ENCODE measurements at regions not wholly inside any gene's neighbourhood (a gene's known extent, or its start where the extent isn't known, plus 50 kb on each side); places are given as distances from the start of the nearest gene placed in this dataset.
"Not testable (repeated sequence)": the region's sequence is repeated elsewhere in the genome, so short reads cannot be mapped to it uniquely, and the experiment has no call there.

- Histone ChIP-seq H3K36me3 (no peaks in the 10 kb centered on the region), H3K9me3 (peaks cover 0 to 4% of the 10 kb centered on the region in 2 donors), H3K4me1 (no peaks in the 10 kb centered on the region), H3K27me3 (no peaks in the 10 kb centered on the region), H3K4me3 (no peak overlapping the region), H3K27ac (no peak overlapping the region)
- DNase-seq: no peak
- intact Hi-C loops (cut with DNase I; ENCODE audit: low total_unique reads): no loop called here
- TF ChIP-seq CTCF (IDR thresholded peaks at IDR 0.05) (no peak), POLR2A (IDR thresholded peaks at IDR 0.05) (no peak)
Measured at GRCh38 chr16:65574326-65574966, 452.6 kb upstream of the CDH11 start.

GRCh38 chr16:65572156-65572555, 450.3 kb upstream of the CDH11 start:
- H3K27me3 ChIP-seq: no peaks in the 10 kb centered on the region
- H3K4me1 ChIP-seq: no peaks in the 10 kb centered on the region
- H3K4me3 ChIP-seq: no peak overlapping the region
- H3K9me3 ChIP-seq: peaks cover 0 to 6% of the 10 kb centered on the region in 2 donors
- no peaks in the 10 kb centered on the region for H3K36me3 ChIP-seq
- intact Hi-C loops (cut with DNase I; ENCODE audit: low total_unique reads): no loop called here
- H3K27ac ChIP-seq: no peak overlapping the region
- no peak for TF ChIP-seq POLR2A (IDR thresholded peaks at IDR 0.05)
- no peak for TF ChIP-seq CTCF (IDR thresholded peaks at IDR 0.05)
- DNase-seq: no peak

- Histone ChIP-seq H3K36me3 (no peaks in the 10 kb centered on the region), H3K4me1 (no peaks in the 10 kb centered on the region), H3K9me3 (peaks cover 0 to 6% of the 10 kb centered on the region in 2 donors), H3K27ac (no peak overlapping the region), H3K4me3 (no peak overlapping the region), H3K27me3 (no peaks in the 10 kb centered on the region)
- intact Hi-C loops (cut with DNase I; ENCODE audit: low total_unique reads): no loop called here
- TF ChIP-seq POLR2A (IDR thresholded peaks at IDR 0.05) (no peak), CTCF (IDR thresholded peaks at IDR 0.05) (no peak)
- DNase-seq: no peak
Measured at GRCh38 chr16:65570261-65570660, 448.4 kb upstream of the CDH11 start.

GRCh38 chr16:65559846-65560245, 438.0 kb upstream of the CDH11 start:
- peaks cover 0 to 3% of the 10 kb centered on the region in 2 donors for H3K9me3 ChIP-seq
- no peak overlapping the region for H3K4me3 ChIP-seq
- TF ChIP-seq CTCF (IDR thresholded peaks at IDR 0.05) (no peak), POLR2A (IDR thresholded peaks at IDR 0.05) (no peak)
- H3K27me3 ChIP-seq: no peaks in the 10 kb centered on the region
- H3K27ac ChIP-seq: no peak overlapping the region
- intact Hi-C loops (cut with DNase I; ENCODE audit: low total_unique reads): no loop called here
- no peak for DNase-seq
- no peaks in the 10 kb centered on the region for H3K36me3 ChIP-seq
- H3K4me1 ChIP-seq: no peaks in the 10 kb centered on the region

- intact Hi-C loops (cut with DNase I; ENCODE audit: low total_unique reads); H3K27ac ChIP-seq; H3K9me3 ChIP-seq; H3K4me3 ChIP-seq; H3K36me3 ChIP-seq; H3K27me3 ChIP-seq; DNase-seq; H3K4me1 ChIP-seq: not testable (repeated sequence)
Measured at GRCh38 chr16:65549689-65550088, 427.8 kb upstream of the CDH11 start.

- Histone ChIP-seq H3K27me3 (no peaks in the 10 kb centered on the region), H3K36me3 (no peaks in the 10 kb centered on the region), H3K9me3 (no peaks in the 10 kb centered on the region), H3K27ac (no peak overlapping the region), H3K4me1 (no peaks in the 10 kb centered on the region), H3K4me3 (no peak overlapping the region)
- intact Hi-C loops (cut with DNase I; ENCODE audit: low total_unique reads): no loop called here
- TF ChIP-seq CTCF (IDR thresholded peaks at IDR 0.05): no peak
- TF ChIP-seq POLR2A (IDR thresholded peaks at IDR 0.05): no peak
- DNase-seq: no peak
Measured at GRCh38 chr16:65548470-65548869, 426.6 kb upstream of the CDH11 start.

All from uterus (tissue), 3 donors.